ENCODE measurements at regions not wholly inside any gene's neighbourhood (a gene's known extent, or its start where the extent isn't known, plus 50 kb on each side); places are given as distances from the start of the nearest gene placed in this dataset.
"Not testable (repeated sequence)": the region's sequence is repeated elsewhere in the genome, so short reads cannot be mapped to it uniquely, and the experiment has no call there.

GRCh38 chr1:230490436-230490835, 64.3 kb upstream of the PGBD5 start:
- TF ChIP-seq POLR2A (IDR thresholded peaks at IDR 0.05) (no peak), CTCF (IDR thresholded peaks at IDR 0.05 in 4 of 5, conservative IDR thresholded peaks at IDR 0.05 in 1 of 5) (no peak)
- H3K9me3 ChIP-seq = no peaks in the 10 kb centered on the region
- no peaks in the 10 kb centered on the region for H3K4me1 ChIP-seq
- intact Hi-C loops (cut with DNase I; ENCODE audit: low total_unique reads) = no loop called here
- DNase-seq = no peak
- no peak for ATAC-seq
- no peak overlapping the region for H3K4me3 ChIP-seq
- no peaks in the 10 kb centered on the region for H3K36me3 ChIP-seq
- H3K27ac ChIP-seq = no peak overlapping the region
- no peaks in the 10 kb centered on the region for H3K27me3 ChIP-seq
- in situ Hi-C loops (cut with MboI; ENCODE audit: low sequenced_read_pairs in 4 of 4) = no loop called here

GRCh38 chr1:230487773-230488428, 61.8 kb upstream of the PGBD5 start:
- H3K27me3 ChIP-seq = no peaks in the 10 kb centered on the region
- H3K4me1 ChIP-seq = no peaks in the 10 kb centered on the region
- no peaks in the 10 kb centered on the region for H3K36me3 ChIP-seq
- no peak overlapping the region for H3K27ac ChIP-seq
- intact Hi-C loops (cut with DNase I; ENCODE audit: low total_unique reads) = no loop called here
- no peak for ATAC-seq
- in situ Hi-C loops (cut with MboI; ENCODE audit: low sequenced_read_pairs in 4 of 4) = no loop called here
- no peak for DNase-seq
- TF ChIP-seq CTCF (IDR thresholded peaks at IDR 0.05 in 4 of 5, conservative IDR thresholded peaks at IDR 0.05 in 1 of 5) (no peak), POLR2A (IDR thresholded peaks at IDR 0.05) (no peak)
- H3K4me3 ChIP-seq = no peak overlapping the region
- no peaks in the 10 kb centered on the region for H3K9me3 ChIP-seq

- ATAC-seq = no peak
- in situ Hi-C loops (cut with MboI; ENCODE audit: low sequenced_read_pairs in 4 of 4) = no loop called here
- DNase-seq = no peak
- Histone ChIP-seq H3K4me1 (no peaks in the 10 kb centered on the region), H3K9me3 (no peaks in the 10 kb centered on the region), H3K36me3 (no peaks in the 10 kb centered on the region), H3K27me3 (no peaks in the 10 kb centered on the region), H3K4me3 (no peak overlapping the region), H3K27ac (no peak overlapping the region)
- intact Hi-C loops (cut with DNase I; ENCODE audit: low total_unique reads) = no loop called here
- TF ChIP-seq POLR2A (IDR thresholded peaks at IDR 0.05) (no peak), CTCF (IDR thresholded peaks at IDR 0.05 in 4 of 5, conservative IDR thresholded peaks at IDR 0.05 in 1 of 5) (no peak)
Observed at GRCh38 chr1:230476622-230477003, 50.5 kb upstream of the PGBD5 start.

- DNase-seq; H3K4me1 ChIP-seq; H3K4me3 ChIP-seq; H3K36me3 ChIP-seq; H3K9me3 ChIP-seq; H3K27me3 ChIP-seq; ATAC-seq; H3K27ac ChIP-seq; in situ Hi-C loops (cut with MboI; ENCODE audit: low sequenced_read_pairs in 4 of 4); intact Hi-C loops (cut with DNase I; ENCODE audit: low total_unique reads): not testable (repeated sequence)
Observed at GRCh38 chr1:230475856-230476621, 49.9 kb upstream of the PGBD5 start.

All from gastrocnemius medialis (tissue), 4 donors.